CD14-positive monocyte (primary cell): ENCODE measurements at regions not wholly inside any gene's neighbourhood (a gene's known extent, or its start where the extent isn't known, plus 50 kb on each side); places are given as distances from the start of the nearest gene placed in this dataset.

Experiments
- DNase-seq, 3 donors: peaks; one replicate each; pipeline ENCODE4 v3.0.0-alpha.2; 2011 to 2022
- H2AFZ ChIP-seq: 2 replicates; pipeline ENCODE4 v1.6.0; 2012; ENCODE audit warnings: mild to moderate bottlenecking, low read depth, low read length, inconsistent platforms; ENCODE audit not compliant: insufficient read depth, poor library complexity, severe bottlenecking
- H3K27ac ChIP-seq, 2 donors: 1 replicate in 1 of 2; 2 replicates in 1 of 2; pipeline ENCODE4 v1.5.1; 2012 to 2013; ENCODE audit warnings: low read length in 2 of 2, control low read depth in 1 of 2, inconsistent platforms in 1 of 2, low read depth in 1 of 2, mild to moderate bottlenecking in 1 of 2
- H3K27me3 ChIP-seq, 2 donors: one replicate each; pipeline versions ENCODE4 v1.6.0 to v1.6.1; 2011 to 2013; ENCODE audit warnings: low read length in 2 of 2; ENCODE audit not compliant: control insufficient read depth in 2 of 2, insufficient read depth in 2 of 2
- H3K36me3 ChIP-seq, 2 donors: replicated peaks in 1 of 2; 1 replicate in 1 of 2; 2 replicates in 1 of 2; pipeline versions ENCODE4 v1.5.1 to v1.6.1; 2012 to 2013; ENCODE audit warnings: low read length in 2 of 2, control low read depth in 1 of 2, inconsistent platforms in 1 of 2, mild to moderate bottlenecking in 1 of 2; ENCODE audit not compliant: insufficient read depth in 2 of 2, control insufficient read depth in 1 of 2
- H3K4me1 ChIP-seq, 2 donors: 1 replicate in 1 of 2; 2 replicates in 1 of 2; pipeline versions ENCODE4 v1.5.1 to v1.6.1; 2012 to 2013; ENCODE audit warnings: low read length in 2 of 2, control low read depth in 1 of 2, inconsistent platforms in 1 of 2, mild to moderate bottlenecking in 1 of 2, moderate library complexity in 1 of 2; ENCODE audit not compliant: insufficient read depth in 2 of 2, control insufficient read depth in 1 of 2
- H3K4me2 ChIP-seq: replicated peaks from 2 replicates; pipeline ENCODE3; 2012; ENCODE audit warnings: low read length, moderate library complexity, mild to moderate bottlenecking; ENCODE audit not compliant: poor library complexity, severe bottlenecking; ENCODE audit errors: extremely low read depth
- H3K4me3 ChIP-seq, 3 experiments: fragments of 200-600 bp in 1 of 3; sonication (generic) in 1 of 3; replicated peaks in 1 of 3; 1 replicate in 2 of 3; 2 replicates in 1 of 3; pipeline ENCODE4 v1.5.1; 2011 to 2013; ENCODE audit warnings: low read length in 3 of 3, mild to moderate bottlenecking in 3 of 3, control low read depth in 2 of 3, low read depth in 2 of 3, inconsistent platforms in 1 of 3, moderate library complexity in 1 of 3
- H3K79me2 ChIP-seq: 2 replicates; pipeline ENCODE4 v1.6.0; 2012; ENCODE audit warnings: mild to moderate bottlenecking, control low read depth, inconsistent platforms, low read length, moderate library complexity; ENCODE audit not compliant: insufficient read depth
- H3K9ac ChIP-seq: 2 replicates; pipeline ENCODE4 v1.6.0; 2017; ENCODE audit warnings: low read length, mild to moderate bottlenecking; ENCODE audit not compliant: insufficient read depth, poor library complexity, severe bottlenecking
- H3K9me3 ChIP-seq, 2 donors: replicated peaks in 1 of 2; 1 replicate in 1 of 2; 2 replicates in 1 of 2; pipeline versions ENCODE4 v1.5.1 to v1.6.1; 2012 to 2013; ENCODE audit warnings: low read length in 2 of 2, control low read depth in 1 of 2; ENCODE audit not compliant: control insufficient read depth in 1 of 2, insufficient read depth in 1 of 2
- H4K20me1 ChIP-seq: 2 replicates; pipeline ENCODE4 v1.6.0; 2012; ENCODE audit warnings: mild to moderate bottlenecking, low read length, control low read depth, moderate library complexity; ENCODE audit not compliant: insufficient read depth
- H3K27ac Mint-ChIP-seq, 7 donors: one replicate each; pipeline ENCODE4 v1.8.0; 2020; ENCODE audit warnings: mild to moderate bottlenecking in 7 of 7, mixed read lengths in 7 of 7, moderate library complexity in 6 of 7, inconsistent platforms in 2 of 7
- H3K27me3 Mint-ChIP-seq, 3 donors: one replicate each; pipeline ENCODE4 v1.8.0; 2021 to 2022; ENCODE audit warnings: low read depth in 3 of 3, mild to moderate bottlenecking in 3 of 3, mixed read lengths in 3 of 3, moderate library complexity in 3 of 3, inconsistent platforms in 1 of 3
- H3K36me3 Mint-ChIP-seq, 2 donors: one replicate each; pipeline ENCODE4 v1.8.0; 2020; ENCODE audit warnings: mixed read lengths in 2 of 2, inconsistent platforms in 1 of 2, mild to moderate bottlenecking in 1 of 2
- H3K4me1 Mint-ChIP-seq: one replicate; pipeline ENCODE4 v1.8.0; 2020; ENCODE audit warnings: mild to moderate bottlenecking, mixed read lengths
- H3K4me3 Mint-ChIP-seq, 2 donors: one replicate each; pipeline ENCODE4 v1.8.0; 2020; ENCODE audit warnings: mild to moderate bottlenecking in 2 of 2, mixed read lengths in 2 of 2, moderate library complexity in 1 of 2
- H3K9me3 Mint-ChIP-seq, 7 donors: one replicate each; pipeline ENCODE4 v1.8.0; 2020 to 2022; ENCODE audit warnings: mixed read lengths in 7 of 7, mild to moderate bottlenecking in 6 of 7, moderate library complexity in 6 of 7, inconsistent platforms in 2 of 7
- CTCF ChIP-seq: fragments of 200-600 bp; IDR thresholded peaks from one replicate; pipeline ENCODE4 v1.8.0; 2022; ENCODE audit warnings: antibody characterized with exemption, mild to moderate bottlenecking
- WGBS: methylation state at CpG from one replicate; pipeline ENCODE4 v1.1.5; 2013; ENCODE audit warnings: missing lambda C conversion rate; ENCODE audit not compliant: insufficient coverage; 5-methylcytosine and 5-hydroxymethylcytosine counted together
- intact Hi-C, 2 donors: fragments of 100-400 bp; cut with micrococcal nuclease; formaldehyde crosslinking; loops; one replicate each; pipeline versions ENCODE4 v1.15.0 to v1.15.1; 2023

- no peaks in the 10 kb centered on the region for H4K20me1 ChIP-seq
- DNase-seq, result no peak
- no peak overlapping the region for H3K9ac ChIP-seq
- H3K9me3 ChIP-seq, result no peaks in the 10 kb centered on the region
- intact Hi-C loops, result no loop called here
- no peak overlapping the region for H2AFZ ChIP-seq
- H3K4me1 ChIP-seq, result peaks cover 12% of the 10 kb centered on the region in 2 donors
- no peaks in the 10 kb centered on the region for H3K27me3 ChIP-seq
- Mint-ChIP-seq H3K9me3 (no peaks in the 10 kb centered on the region), H3K36me3 (no peaks in the 10 kb centered on the region), H3K4me1 (peaks cover 39% of the 10 kb centered on the region), H3K27me3 (no peaks in the 10 kb centered on the region), H3K4me3 (no peak overlapping the region), H3K27ac (no peak overlapping the region)
- H3K27ac ChIP-seq, result no peak overlapping the region
- H3K36me3 ChIP-seq, result no peaks in the 10 kb centered on the region
- TF ChIP-seq CTCF, result no peak
- no peak overlapping the region for H3K4me3 ChIP-seq
- 80% methylated on average over 1 of the region's 1 CpG for WGBS
- H3K4me2 ChIP-seq, result no peak overlapping the region
- no peaks in the 10 kb centered on the region for H3K79me2 ChIP-seq
Measured at GRCh38 chr12:59414051-59414450, 181.8 kb upstream of the SLC16A7 start.

GRCh38 chr12:59408431-59408830, 187.4 kb upstream of the SLC16A7 start:
- WGBS, result 88% methylated on average over 1 of the region's 1 CpG
- no peaks in the 10 kb centered on the region for H3K9me3 ChIP-seq
- no peak overlapping the region for H3K4me3 ChIP-seq
- no peaks in the 10 kb centered on the region for H4K20me1 ChIP-seq
- peaks cover 34% of the 10 kb centered on the region for H3K4me1 Mint-ChIP-seq
- intact Hi-C loops, result loop anchor here in 1 of 2 donors (10.0 kb wide), 1 partner anchor 426 kb away; no protein-coding TSS in a partner anchor
- peaks cover 12 to 16% of the 10 kb centered on the region in 2 donors for H3K4me1 ChIP-seq
- no peak for DNase-seq
- H3K4me3 Mint-ChIP-seq, result no peak overlapping the region
- H3K4me2 ChIP-seq, result no peak overlapping the region
- H3K27ac Mint-ChIP-seq, result no peak overlapping the region
- H3K27me3 ChIP-seq, result no peaks in the 10 kb centered on the region
- TF ChIP-seq CTCF, result no peak
- H3K27me3 Mint-ChIP-seq, result no peaks in the 10 kb centered on the region
- no peak overlapping the region for H3K9ac ChIP-seq
- H3K79me2 ChIP-seq, result no peaks in the 10 kb centered on the region
- no peak overlapping the region for H3K27ac ChIP-seq
- no peaks in the 10 kb centered on the region for H3K9me3 Mint-ChIP-seq
- H2AFZ ChIP-seq, result no peak overlapping the region
- no peaks in the 10 kb centered on the region for H3K36me3 ChIP-seq
- H3K36me3 Mint-ChIP-seq, result no peaks in the 10 kb centered on the region
